GM23338 (cell line): ENCODE measurements at regions not wholly inside any gene's neighbourhood (a gene's known extent, or its start where the extent isn't known, plus 50 kb on each side); places are given as distances from the start of the nearest gene placed in this dataset.

Experiments used
- ATAC-seq: fragments of 200-7000 bp; cut with Tn5 transposase; 3 replicates; pipeline ENCODE4 v1.9.1; 2020
- DNase-seq: peaks from one replicate; pipeline ENCODE4 v3.0.0-alpha.2; 2015; ENCODE audit warnings: low spot score
- H2AFZ ChIP-seq: fragments of 200-600 bp; sonication (generic); 2 replicates; pipeline ENCODE4 v1.8.0; 2016; ENCODE audit warnings: antibody characterized with exemption, mild to moderate bottlenecking, moderate library complexity
- H3F3A ChIP-seq: fragments of 200-600 bp; sonication (generic); replicated peaks from 2 replicates; pipeline ENCODE4 v1.8.0; 2017; ENCODE audit warnings: antibody characterized with exemption, mixed run types, low read depth
- H3K27ac ChIP-seq: fragments of 200-600 bp; sonication (generic); 2 replicates; pipeline ENCODE4 v1.6.1; 2016; ENCODE audit warnings: low read depth
- H3K27me3 ChIP-seq: fragments of 200-600 bp; sonication (generic); 2 replicates; pipeline ENCODE4 v1.8.0; 2016; ENCODE audit warnings: mild to moderate bottlenecking, mixed run types, moderate library complexity; ENCODE audit not compliant: insufficient read depth
- H3K36me3 ChIP-seq: fragments of 200-600 bp; sonication (generic); 2 replicates; pipeline ENCODE4 v1.8.0; 2016; ENCODE audit warnings: mild to moderate bottlenecking; ENCODE audit not compliant: insufficient read depth
- H3K4me1 ChIP-seq: fragments of 200-600 bp; sonication (generic); 2 replicates; pipeline ENCODE4 v1.8.0; 2016; ENCODE audit warnings: mild to moderate bottlenecking, moderate library complexity; ENCODE audit not compliant: insufficient read depth
- H3K4me2 ChIP-seq: fragments of 200-600 bp; sonication (generic); 2 replicates; pipeline ENCODE4 v1.7.1; 2017; ENCODE audit warnings: mixed run types
- H3K4me3 ChIP-seq: fragments of 200-600 bp; sonication (generic); 2 replicates; pipeline ENCODE4 v1.6.1; 2016; ENCODE audit warnings: mixed run types
- H3K79me2 ChIP-seq: fragments of 200-600 bp; sonication (generic); replicated peaks from 2 replicates; pipeline ENCODE4 v1.8.0; 2017; ENCODE audit warnings: mild to moderate bottlenecking; ENCODE audit not compliant: insufficient read depth
- H3K9me2 ChIP-seq: fragments of 200-600 bp; sonication (generic); 2 replicates; pipeline ENCODE4 v1.8.0; 2017; ENCODE audit not compliant: insufficient read depth
- H4K20me1 ChIP-seq: fragments of 200-600 bp; sonication (generic); replicated peaks from 2 replicates; pipeline ENCODE4 v1.8.0; 2017; ENCODE audit warnings: mild to moderate bottlenecking; ENCODE audit not compliant: insufficient read depth
- H3K27ac Mint-ChIP-seq: 2 replicates; pipeline ENCODE4 v1.8.0; 2020; ENCODE audit warnings: inconsistent platforms, mild to moderate bottlenecking, moderate library complexity, mixed read lengths
- H3K27me3 Mint-ChIP-seq: 3 replicates; pipeline ENCODE4 v1.8.0; 2022; ENCODE audit warnings: low read depth, mild to moderate bottlenecking, moderate library complexity, mixed read lengths, inconsistent platforms; ENCODE audit not compliant: insufficient read depth, poor library complexity
- H3K36me3 Mint-ChIP-seq: 3 replicates; pipeline ENCODE4 v1.8.0; 2021; ENCODE audit warnings: low read depth, mild to moderate bottlenecking, inconsistent platforms, moderate library complexity, mixed read lengths
- H3K4me1 Mint-ChIP-seq: 3 replicates; pipeline ENCODE4 v1.8.0; 2020; ENCODE audit warnings: mild to moderate bottlenecking, inconsistent platforms, mixed read lengths
- H3K4me3 Mint-ChIP-seq: 3 replicates; pipeline ENCODE4 v1.8.0; 2021; ENCODE audit warnings: moderate library complexity, mild to moderate bottlenecking, inconsistent platforms, mixed read lengths
- H3K9me3 Mint-ChIP-seq: 3 replicates; pipeline ENCODE4 v1.8.0; 2020; ENCODE audit warnings: moderate library complexity, mild to moderate bottlenecking, inconsistent platforms, mixed read lengths
- CREB1 ChIP-seq: fragments of 250-450 bp; sonication (Bioruptor Pico); IDR thresholded peaks from 2 replicates; pipeline ENCODE4 v1.5.0; 2020; ENCODE audit warnings: low read depth, mild to moderate bottlenecking, moderate library complexity
- ETS1 ChIP-seq: IDR thresholded peaks from 2 replicates; pipeline ENCODE4 v1.6.1; 2016; ENCODE audit warnings: antibody characterized with exemption
- EZH2 ChIP-seq: fragments of 200-600 bp; sonication (generic); IDR thresholded peaks from one replicate; pipeline ENCODE4 v1.8.0; 2017; ENCODE audit warnings: antibody characterized with exemption, mild to moderate bottlenecking, low read depth; ENCODE audit not compliant: unreplicated experiment
- POLR2AphosphoS5 ChIP-seq: IDR thresholded peaks from 2 replicates; pipeline ENCODE4 v1.6.1; 2016; ENCODE audit warnings: antibody characterized with exemption, low read depth
- ZNF114 ChIP-seq: fragments of 250-450 bp; sonication (Bioruptor Pico); IDR thresholded peaks from 2 replicates; pipeline ENCODE4 v1.5.0; 2020; ENCODE audit warnings: mild to moderate bottlenecking, moderate library complexity
- TF ChIP-seq, protein P1 (sequence below): fragments of 250-450 bp; sonication (Bioruptor Pico); IDR thresholded peaks from 2 replicates; pipeline ENCODE4 v1.5.0; 2020; ENCODE audit warnings: mild to moderate bottlenecking, moderate library complexity
- TF ChIP-seq, protein P2 (sequence below), 2 experiments: fragments of 200-600 bp in 1 of 2; sonication (generic) in 1 of 2; conservative IDR thresholded peaks; 2 replicates each; pipeline versions ENCODE4 v1.5.1 to v1.6.1; 2016 to 2017; ENCODE audit warnings: antibody characterized with exemption in 2 of 2, low read depth in 2 of 2, mild to moderate bottlenecking in 2 of 2, moderate library complexity in 1 of 2

DNA sequence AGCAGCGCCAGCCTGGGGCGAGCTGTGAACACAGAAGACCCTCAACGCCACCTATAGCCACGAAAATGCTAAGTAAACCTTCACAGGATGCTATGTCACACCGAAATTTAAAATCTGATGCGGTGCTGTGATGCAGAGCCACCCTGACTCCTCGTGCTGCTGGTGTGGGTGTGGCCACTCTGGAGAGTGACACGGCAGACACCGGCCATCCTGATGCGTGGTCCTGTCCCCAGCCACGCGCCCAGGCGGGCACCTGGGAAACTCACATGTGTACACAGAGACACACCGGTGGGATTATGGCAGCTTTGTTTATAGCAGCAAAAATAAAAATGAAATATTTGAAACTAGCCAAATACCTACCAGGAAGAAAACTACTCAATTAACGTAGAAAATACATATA lies 138.3 kb upstream of the SFSWAP start:
- no peaks in the 10 kb centered on the region for H3F3A ChIP-seq
- no peak overlapping the region; the same call in 1 of the 2 replicates for H3K27ac Mint-ChIP-seq
- H3K27ac ChIP-seq = no peak overlapping the region
- H3K79me2 ChIP-seq = no peaks in the 10 kb centered on the region
- DNase-seq (no peak), ATAC-seq (no peak)
- H3K4me1 Mint-ChIP-seq = no peaks in the 10 kb centered on the region
- peaks cover 4% of the 10 kb centered on the region; the same call in 1 of the 2 replicates for H3K9me2 ChIP-seq
- no peak overlapping the region for H3K4me3 Mint-ChIP-seq
- H2AFZ ChIP-seq = no peak overlapping the region
- peaks cover 25% of the 10 kb centered on the region for H3K27me3 Mint-ChIP-seq
- H3K36me3 ChIP-seq = no peaks in the 10 kb centered on the region
- H4K20me1 ChIP-seq = no peaks in the 10 kb centered on the region
- H3K4me3 ChIP-seq = no peak overlapping the region
- no peaks in the 10 kb centered on the region for H3K4me1 ChIP-seq
- peaks cover 21% of the 10 kb centered on the region for H3K9me3 Mint-ChIP-seq
- TF ChIP-seq, protein P1, sequence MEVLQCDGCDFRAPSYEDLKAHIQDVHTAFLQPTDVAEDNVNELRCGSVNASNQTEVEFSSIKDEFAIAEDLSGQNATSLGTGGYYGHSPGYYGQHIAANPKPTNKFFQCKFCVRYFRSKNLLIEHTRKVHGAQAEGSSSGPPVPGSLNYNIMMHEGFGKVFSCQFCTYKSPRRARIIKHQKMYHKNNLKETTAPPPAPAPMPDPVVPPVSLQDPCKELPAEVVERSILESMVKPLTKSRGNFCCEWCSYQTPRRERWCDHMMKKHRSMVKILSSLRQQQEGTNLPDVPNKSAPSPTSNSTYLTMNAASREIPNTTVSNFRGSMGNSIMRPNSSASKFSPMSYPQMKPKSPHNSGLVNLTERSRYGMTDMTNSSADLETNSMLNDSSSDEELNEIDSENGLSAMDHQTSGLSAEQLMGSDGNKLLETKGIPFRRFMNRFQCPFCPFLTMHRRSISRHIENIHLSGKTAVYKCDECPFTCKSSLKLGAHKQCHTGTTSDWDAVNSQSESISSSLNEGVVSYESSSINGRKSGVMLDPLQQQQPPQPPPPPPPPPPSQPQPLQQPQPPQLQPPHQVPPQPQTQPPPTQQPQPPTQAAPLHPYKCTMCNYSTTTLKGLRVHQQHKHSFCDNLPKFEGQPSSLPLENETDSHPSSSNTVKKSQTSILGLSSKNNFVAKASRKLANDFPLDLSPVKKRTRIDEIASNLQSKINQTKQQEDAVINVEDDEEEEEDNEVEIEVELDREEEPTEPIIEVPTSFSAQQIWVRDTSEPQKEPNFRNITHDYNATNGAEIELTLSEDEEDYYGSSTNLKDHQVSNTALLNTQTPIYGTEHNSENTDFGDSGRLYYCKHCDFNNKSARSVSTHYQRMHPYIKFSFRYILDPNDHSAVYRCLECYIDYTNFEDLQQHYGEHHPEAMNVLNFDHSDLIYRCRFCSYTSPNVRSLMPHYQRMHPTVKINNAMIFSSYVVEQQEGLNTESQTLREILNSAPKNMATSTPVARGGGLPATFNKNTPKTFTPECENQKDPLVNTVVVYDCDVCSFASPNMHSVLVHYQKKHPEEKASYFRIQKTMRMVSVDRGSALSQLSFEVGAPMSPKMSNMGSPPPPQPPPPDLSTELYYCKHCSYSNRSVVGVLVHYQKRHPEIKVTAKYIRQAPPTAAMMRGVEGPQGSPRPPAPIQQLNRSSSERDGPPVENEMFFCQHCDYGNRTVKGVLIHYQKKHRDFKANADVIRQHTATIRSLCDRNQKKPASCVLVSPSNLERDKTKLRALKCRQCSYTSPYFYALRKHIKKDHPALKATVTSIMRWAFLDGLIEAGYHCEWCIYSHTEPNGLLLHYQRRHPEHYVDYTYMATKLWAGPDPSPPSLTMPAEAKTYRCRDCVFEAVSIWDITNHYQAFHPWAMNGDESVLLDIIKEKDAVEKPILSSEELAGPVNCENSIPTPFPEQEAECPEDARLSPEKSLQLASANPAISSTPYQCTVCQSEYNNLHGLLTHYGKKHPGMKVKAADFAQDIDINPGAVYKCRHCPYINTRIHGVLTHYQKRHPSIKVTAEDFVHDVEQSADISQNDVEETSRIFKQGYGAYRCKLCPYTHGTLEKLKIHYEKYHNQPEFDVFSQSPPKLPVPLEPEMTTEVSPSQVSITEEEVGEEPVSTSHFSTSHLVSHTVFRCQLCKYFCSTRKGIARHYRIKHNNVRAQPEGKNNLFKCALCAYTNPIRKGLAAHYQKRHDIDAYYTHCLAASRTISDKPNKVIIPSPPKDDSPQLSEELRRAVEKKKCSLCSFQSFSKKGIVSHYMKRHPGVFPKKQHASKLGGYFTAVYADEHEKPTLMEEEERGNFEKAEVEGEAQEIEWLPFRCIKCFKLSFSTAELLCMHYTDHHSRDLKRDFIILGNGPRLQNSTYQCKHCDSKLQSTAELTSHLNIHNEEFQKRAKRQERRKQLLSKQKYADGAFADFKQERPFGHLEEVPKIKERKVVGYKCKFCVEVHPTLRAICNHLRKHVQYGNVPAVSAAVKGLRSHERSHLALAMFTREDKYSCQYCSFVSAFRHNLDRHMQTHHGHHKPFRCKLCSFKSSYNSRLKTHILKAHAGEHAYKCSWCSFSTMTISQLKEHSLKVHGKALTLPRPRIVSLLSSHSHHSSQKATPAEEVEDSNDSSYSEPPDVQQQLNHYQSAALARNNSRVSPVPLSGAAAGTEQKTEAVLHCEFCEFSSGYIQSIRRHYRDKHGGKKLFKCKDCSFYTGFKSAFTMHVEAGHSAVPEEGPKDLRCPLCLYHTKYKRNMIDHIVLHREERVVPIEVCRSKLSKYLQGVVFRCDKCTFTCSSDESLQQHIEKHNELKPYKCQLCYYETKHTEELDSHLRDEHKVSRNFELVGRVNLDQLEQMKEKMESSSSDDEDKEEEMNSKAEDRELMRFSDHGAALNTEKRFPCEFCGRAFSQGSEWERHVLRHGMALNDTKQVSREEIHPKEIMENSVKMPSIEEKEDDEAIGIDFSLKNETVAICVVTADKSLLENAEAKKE (CRISPR knock-in tag) = no peak
- TF ChIP-seq, protein P2, sequence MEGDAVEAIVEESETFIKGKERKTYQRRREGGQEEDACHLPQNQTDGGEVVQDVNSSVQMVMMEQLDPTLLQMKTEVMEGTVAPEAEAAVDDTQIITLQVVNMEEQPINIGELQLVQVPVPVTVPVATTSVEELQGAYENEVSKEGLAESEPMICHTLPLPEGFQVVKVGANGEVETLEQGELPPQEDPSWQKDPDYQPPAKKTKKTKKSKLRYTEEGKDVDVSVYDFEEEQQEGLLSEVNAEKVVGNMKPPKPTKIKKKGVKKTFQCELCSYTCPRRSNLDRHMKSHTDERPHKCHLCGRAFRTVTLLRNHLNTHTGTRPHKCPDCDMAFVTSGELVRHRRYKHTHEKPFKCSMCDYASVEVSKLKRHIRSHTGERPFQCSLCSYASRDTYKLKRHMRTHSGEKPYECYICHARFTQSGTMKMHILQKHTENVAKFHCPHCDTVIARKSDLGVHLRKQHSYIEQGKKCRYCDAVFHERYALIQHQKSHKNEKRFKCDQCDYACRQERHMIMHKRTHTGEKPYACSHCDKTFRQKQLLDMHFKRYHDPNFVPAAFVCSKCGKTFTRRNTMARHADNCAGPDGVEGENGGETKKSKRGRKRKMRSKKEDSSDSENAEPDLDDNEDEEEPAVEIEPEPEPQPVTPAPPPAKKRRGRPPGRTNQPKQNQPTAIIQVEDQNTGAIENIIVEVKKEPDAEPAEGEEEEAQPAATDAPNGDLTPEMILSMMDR (conservative IDR thresholded peaks at IDR 0.05; ENCODE audit: low read depth in 2 of 2) = no peak
- TF ChIP-seq ZNF114 = no peak
- no peak for TF ChIP-seq ETS1
- no peak for TF ChIP-seq EZH2
- no peak for TF ChIP-seq POLR2AphosphoS5
- TF ChIP-seq CREB1 (CRISPR knock-in tag) = no peak
- no peak overlapping the region for H3K4me2 ChIP-seq
- peaks cover 14% of the 10 kb centered on the region for H3K36me3 Mint-ChIP-seq
- H3K27me3 ChIP-seq = no peaks in the 10 kb centered on the region
